ENCODE measurements at regions not wholly inside any gene's neighbourhood (a gene's known extent, or its start where the extent isn't known, plus 50 kb on each side); places are given as distances from the start of the nearest gene placed in this dataset.

GRCh38 chr12:127052511-127053232, 1214.3 kb upstream of the TMEM132C start:
- Histone ChIP-seq H3K9me2 (ENCODE audit: insufficient read depth) (no peaks in the 10 kb centered on the region), H3K27me3 (replicated peaks; ENCODE audit: insufficient read depth) (no peaks in the 10 kb centered on the region), H3K4me1 (ENCODE audit: insufficient read depth) (peaks cover 36% of the 10 kb centered on the region), H4K20me1 (ENCODE audit: insufficient read depth) (no peaks in the 10 kb centered on the region), H3K4me3 (0 out of 2 replicates have a peak overlapping the region, but pooled peaks have one; percentile 12), H3K36me3 (ENCODE audit: low read depth) (no peaks in the 10 kb centered on the region), H3K9ac (0 out of 2 replicates have a peak overlapping the region, but pooled peaks have one; percentile 10), H3K79me2 (ENCODE audit: insufficient read depth) (no peaks in the 10 kb centered on the region), H3K9me3 (ENCODE audit: low read depth) (no peaks in the 10 kb centered on the region), H3K27ac (peak overlapping the region; percentile 35), H3F3A (ENCODE audit: insufficient read depth) (peaks cover 20% of the 10 kb centered on the region), H3K4me2 (ENCODE audit: unreplicated experiment) (peak overlapping the region; percentile 9), H2AFZ (no peak overlapping the region)
- TF ChIP-seq EZH2 (IDR thresholded peaks at IDR 0.05; ENCODE audit: insufficient read depth, poor library complexity, severe bottlenecking) (no peak), EZH2phosphoT487 (IDR thresholded peaks at IDR 0.05; ENCODE audit: insufficient read depth, low read depth) (no peak)
- WGBS, 2 experiments (ENCODE audit: low coverage in 1 of 2, low lambda C conversion rate in 2 of 2, missing lambda C conversion rate in 2 of 2): 19 to 21% methylated on average over 7 of the region's 7 CpGs
- peak; percentile 92 for DNase-seq
- in situ Hi-C loops (cut with MboI): no loop called here

GRCh38 chr12:127054531-127054930, 1212.4 kb upstream of the TMEM132C start:
- H2AFZ ChIP-seq: no peak overlapping the region
- H4K20me1 ChIP-seq (ENCODE audit: insufficient read depth): no peaks in the 10 kb centered on the region
- no peaks in the 10 kb centered on the region for H3K9me3 ChIP-seq (ENCODE audit: low read depth)
- no peak for TF ChIP-seq EZH2 (IDR thresholded peaks at IDR 0.05; ENCODE audit: insufficient read depth, poor library complexity, severe bottlenecking)
- TF ChIP-seq EZH2phosphoT487 (IDR thresholded peaks at IDR 0.05; ENCODE audit: insufficient read depth, low read depth): no peak
- no peak overlapping the region for H3K4me3 ChIP-seq
- peak; percentile 52 for DNase-seq
- H3K9ac ChIP-seq: no peak overlapping the region
- H3K27ac ChIP-seq: no peak overlapping the region
- 48 to 53% methylated on average over 6 of the region's 6 CpGs for WGBS, 2 experiments (ENCODE audit: low coverage in 1 of 2, low lambda C conversion rate in 2 of 2, missing lambda C conversion rate in 2 of 2)
- no peaks in the 10 kb centered on the region for H3K27me3 ChIP-seq (replicated peaks; ENCODE audit: insufficient read depth)
- peak overlapping the region; percentile 38 for H3K4me2 ChIP-seq (ENCODE audit: unreplicated experiment)
- peaks cover 36% of the 10 kb centered on the region for H3K4me1 ChIP-seq (ENCODE audit: insufficient read depth)
- in situ Hi-C loops (cut with MboI): no loop called here
- H3F3A ChIP-seq (ENCODE audit: insufficient read depth): peaks cover 20% of the 10 kb centered on the region
- H3K36me3 ChIP-seq (ENCODE audit: low read depth): no peaks in the 10 kb centered on the region
- H3K9me2 ChIP-seq (ENCODE audit: insufficient read depth): no peaks in the 10 kb centered on the region
- H3K79me2 ChIP-seq (ENCODE audit: insufficient read depth): no peaks in the 10 kb centered on the region

- no peaks in the 10 kb centered on the region for H4K20me1 ChIP-seq (ENCODE audit: insufficient read depth)
- in situ Hi-C loops (cut with MboI): no loop called here
- no peak overlapping the region for H2AFZ ChIP-seq
- DNase-seq: no peak
- no peak overlapping the region for H3K27ac ChIP-seq
- H3K4me3 ChIP-seq: no peak overlapping the region
- 62 to 71% methylated on average over 22 to 28 of the region's 28 CpGs for WGBS, 2 experiments (ENCODE audit: low coverage in 1 of 2, low lambda C conversion rate in 2 of 2, missing lambda C conversion rate in 2 of 2)
- H3K4me1 ChIP-seq (ENCODE audit: insufficient read depth): 0 out of 2 replicates have a peak, but pooled peaks cover under 1% of the 10 kb centered on the region
- TF ChIP-seq EZH2 (IDR thresholded peaks at IDR 0.05; ENCODE audit: insufficient read depth, poor library complexity, severe bottlenecking) (no peak), EZH2phosphoT487 (IDR thresholded peaks at IDR 0.05; ENCODE audit: insufficient read depth, low read depth) (no peak)
- no peaks in the 10 kb centered on the region for H3K27me3 ChIP-seq (replicated peaks; ENCODE audit: insufficient read depth)
- no peak overlapping the region for H3K4me2 ChIP-seq (ENCODE audit: unreplicated experiment)
- H3K79me2 ChIP-seq (ENCODE audit: insufficient read depth): no peaks in the 10 kb centered on the region
- no peak overlapping the region for H3K9ac ChIP-seq
- H3F3A ChIP-seq (ENCODE audit: insufficient read depth): no peaks in the 10 kb centered on the region
- H3K36me3 ChIP-seq (ENCODE audit: low read depth): no peaks in the 10 kb centered on the region
- no peaks in the 10 kb centered on the region for H3K9me3 ChIP-seq (ENCODE audit: low read depth)
- no peaks in the 10 kb centered on the region for H3K9me2 ChIP-seq (ENCODE audit: insufficient read depth)
Observed at GRCh38 chr12:127060310-127060847, 1206.6 kb upstream of the TMEM132C start.

GRCh38 chr12:127060933-127061332, 1206.0 kb upstream of the TMEM132C start:
- 64 to 72% methylated on average over 14 of the region's 14 CpGs for WGBS, 2 experiments (ENCODE audit: low coverage in 1 of 2, low lambda C conversion rate in 2 of 2, missing lambda C conversion rate in 2 of 2)
- no peaks in the 10 kb centered on the region for H3K9me2 ChIP-seq (ENCODE audit: insufficient read depth)
- no peak overlapping the region for H3K27ac ChIP-seq
- in situ Hi-C loops (cut with MboI): no loop called here
- no peak overlapping the region for H2AFZ ChIP-seq
- H3K4me1 ChIP-seq (ENCODE audit: insufficient read depth): no peaks in the 10 kb centered on the region
- H3K4me2 ChIP-seq (ENCODE audit: unreplicated experiment): no peak overlapping the region
- no peaks in the 10 kb centered on the region for H3F3A ChIP-seq (ENCODE audit: insufficient read depth)
- H3K9me3 ChIP-seq (ENCODE audit: low read depth): no peaks in the 10 kb centered on the region
- no peak overlapping the region for H3K4me3 ChIP-seq
- no peak overlapping the region for H3K9ac ChIP-seq
- H4K20me1 ChIP-seq (ENCODE audit: insufficient read depth): no peaks in the 10 kb centered on the region
- DNase-seq: no peak
- no peak for TF ChIP-seq EZH2phosphoT487 (IDR thresholded peaks at IDR 0.05; ENCODE audit: insufficient read depth, low read depth)
- TF ChIP-seq EZH2 (IDR thresholded peaks at IDR 0.05; ENCODE audit: insufficient read depth, poor library complexity, severe bottlenecking): no peak
- H3K79me2 ChIP-seq (ENCODE audit: insufficient read depth): no peaks in the 10 kb centered on the region
- no peaks in the 10 kb centered on the region for H3K27me3 ChIP-seq (replicated peaks; ENCODE audit: insufficient read depth)
- H3K36me3 ChIP-seq (ENCODE audit: low read depth): no peaks in the 10 kb centered on the region

Measured in GM23248 (cell line).